ENCODE measurements at regions not wholly inside any gene's neighbourhood (a gene's known extent, or its start where the extent isn't known, plus 50 kb on each side); places are given as distances from the start of the nearest gene placed in this dataset.

GRCh38 chr12:24256684-24257083, 307.2 kb upstream of the SOX5 start:
- TF ChIP-seq MYC (IDR thresholded peaks at IDR 0.05; ENCODE audit: low read depth, low read length), result no peak
- no peak for TF ChIP-seq CTCF (IDR thresholded peaks at IDR 0.05; ENCODE audit: low read depth, low read length)
- TF ChIP-seq POLR2A (IDR thresholded peaks at IDR 0.05; ENCODE audit: extremely low read depth, insufficient read length), result no peak
- TF ChIP-seq MAX (IDR thresholded peaks at IDR 0.05; ENCODE audit: low read depth, low read length), result no peak
- DNase-seq (ENCODE audit: low read depth), result no peak
- no peak overlapping the region for H3K4me3 ChIP-seq (ENCODE audit: low read depth, low read length)

- H3K4me3 ChIP-seq (ENCODE audit: low read depth, low read length), result no peak overlapping the region
- no peak for TF ChIP-seq CTCF (IDR thresholded peaks at IDR 0.05; ENCODE audit: low read depth, low read length)
- no peak for TF ChIP-seq POLR2A (IDR thresholded peaks at IDR 0.05; ENCODE audit: extremely low read depth, insufficient read length)
- TF ChIP-seq MYC (IDR thresholded peaks at IDR 0.05; ENCODE audit: low read depth, low read length), result no peak
- no peak for TF ChIP-seq MAX (IDR thresholded peaks at IDR 0.05; ENCODE audit: low read depth, low read length)
- no peak for DNase-seq (ENCODE audit: low read depth)
Observed at GRCh38 chr12:24255920-24256665, 306.6 kb upstream of the SOX5 start.

GRCh38 chr12:24252602-24253001, 303.1 kb upstream of the SOX5 start:
- DNase-seq (ENCODE audit: low read depth), result no peak
- no peak for TF ChIP-seq MYC (IDR thresholded peaks at IDR 0.05; ENCODE audit: low read depth, low read length)
- TF ChIP-seq CTCF (IDR thresholded peaks at IDR 0.05; ENCODE audit: low read depth, low read length), result no peak
- TF ChIP-seq POLR2A (IDR thresholded peaks at IDR 0.05; ENCODE audit: extremely low read depth, insufficient read length), result no peak
- TF ChIP-seq MAX (IDR thresholded peaks at IDR 0.05; ENCODE audit: low read depth, low read length), result no peak
- no peak overlapping the region for H3K4me3 ChIP-seq (ENCODE audit: low read depth, low read length)

GRCh38 chr12:24246934-24247333, 297.5 kb upstream of the SOX5 start:
- H3K4me3 ChIP-seq (ENCODE audit: low read depth, low read length), result no peak overlapping the region
- no peak for DNase-seq (ENCODE audit: low read depth)
- TF ChIP-seq MYC (IDR thresholded peaks at IDR 0.05; ENCODE audit: low read depth, low read length) (no peak), CTCF (IDR thresholded peaks at IDR 0.05; ENCODE audit: low read depth, low read length) (no peak), MAX (IDR thresholded peaks at IDR 0.05; ENCODE audit: low read depth, low read length) (no peak), POLR2A (IDR thresholded peaks at IDR 0.05; ENCODE audit: extremely low read depth, insufficient read length) (no peak)

- DNase-seq (ENCODE audit: low read depth), result no peak
- H3K4me3 ChIP-seq (ENCODE audit: low read depth, low read length), result no peak overlapping the region
- TF ChIP-seq MYC (IDR thresholded peaks at IDR 0.05; ENCODE audit: low read depth, low read length), result no peak
- TF ChIP-seq CTCF (IDR thresholded peaks at IDR 0.05; ENCODE audit: low read depth, low read length), result no peak
- no peak for TF ChIP-seq MAX (IDR thresholded peaks at IDR 0.05; ENCODE audit: low read depth, low read length)
- TF ChIP-seq POLR2A (IDR thresholded peaks at IDR 0.05; ENCODE audit: extremely low read depth, insufficient read length), result no peak
Observed at GRCh38 chr12:24246376-24246775, 296.9 kb upstream of the SOX5 start.

All from NB4 (cell line).